NCI-H1092 (cell line): ENCODE measurements at regions not wholly inside any gene's neighbourhood (a gene's known extent, or its start where the extent isn't known, plus 50 kb on each side); places are given as distances from the start of the nearest gene placed in this dataset.
"Not testable (repeated sequence)": the region's sequence is repeated elsewhere in the genome, so short reads cannot be mapped to it uniquely, and the experiment has no call there.

Source experiments
- DNase-seq: peaks from one replicate; lab custom pipeline; 2025; lab: John Stamatoyannopoulos, UW

- no peak for DNase-seq
These were observed 430.6 kb upstream of the NRG3 start for GRCh38 chr10:81444242-81444929.

- DNase-seq = no peak
These were observed 424.3 kb upstream of the NRG3 start for GRCh38 chr10:81450651-81451050.

- no peak for DNase-seq
These were observed 402.0 kb upstream of the NRG3 start for GRCh38 chr10:81472927-81473470.

- no peak for DNase-seq
These were observed 401.2 kb upstream of the NRG3 start for GRCh38 chr10:81473755-81474154.

- no peak for DNase-seq
These were observed 395.7 kb upstream of the NRG3 start for GRCh38 chr10:81479316-81479715.

- no peak for DNase-seq
These were observed 378.4 kb upstream of the NRG3 start for GRCh38 chr10:81496626-81497025.

- DNase-seq = no peak
These were observed 376.9 kb upstream of the NRG3 start for GRCh38 chr10:81498011-81498551.

GRCh38 chr10:81502677-81503359, 372.2 kb upstream of the NRG3 start:
- DNase-seq = no peak

- not testable (repeated sequence) for DNase-seq
These were observed 369.2 kb upstream of the NRG3 start for GRCh38 chr10:81505777-81506176.

GRCh38 chr10:81514811-81515210, 360.2 kb upstream of the NRG3 start:
- no peak for DNase-seq

GRCh38 chr10:81520688-81521087, 354.3 kb upstream of the NRG3 start:
- no peak for DNase-seq

- DNase-seq = no peak
These were observed 350.5 kb upstream of the NRG3 start for GRCh38 chr10:81524467-81524866.

GRCh38 chr10:81532403-81532802, 342.6 kb upstream of the NRG3 start:
- no peak for DNase-seq

GRCh38 chr10:81534991-81535390, 340.0 kb upstream of the NRG3 start:
- DNase-seq = no peak

GRCh38 chr10:81541517-81541916, 333.5 kb upstream of the NRG3 start:
- no peak for DNase-seq

- no peak for DNase-seq
These were observed 328.8 kb upstream of the NRG3 start for GRCh38 chr10:81546243-81546642.

GRCh38 chr10:81548160-81548559, 326.8 kb upstream of the NRG3 start:
- DNase-seq = no peak

GRCh38 chr10:81564143-81564542, 310.9 kb upstream of the NRG3 start:
- no peak for DNase-seq

- DNase-seq = no peak
These were observed 305.5 kb upstream of the NRG3 start for GRCh38 chr10:81569488-81569887.

GRCh38 chr10:81570349-81570748, 304.6 kb upstream of the NRG3 start:
- DNase-seq = no peak

GRCh38 chr10:81570878-81571794, 303.9 kb upstream of the NRG3 start:
- DNase-seq = no peak

GRCh38 chr10:81575036-81575435, 300.0 kb upstream of the NRG3 start:
- DNase-seq = no peak
